Transverse colon (tissue), 4 donors: ENCODE measurements at regions not wholly inside any gene's neighbourhood (a gene's known extent, or its start where the extent isn't known, plus 50 kb on each side); places are given as distances from the start of the nearest gene placed in this dataset.
"Not testable (repeated sequence)": the region's sequence is repeated elsewhere in the genome, so short reads cannot be mapped to it uniquely, and the experiment has no call there.

ENCODE experiments used
- DNase-seq: peaks from one replicate; pipeline ENCODE4 v3.0.0-alpha.2; 2019
- H3K27ac ChIP-seq, 4 donors: fragments of 200-600 bp; sonication (generic); 2 replicates each; pipeline ENCODE4 v1.5.1; 2016 to 2018; ENCODE audit warnings: inconsistent platforms in 4 of 4
- H3K27me3 ChIP-seq: fragments of 200-600 bp; sonication (generic); 2 replicates; pipeline ENCODE4 v1.5.1; 2017; ENCODE audit warnings: inconsistent platforms
- H3K36me3 ChIP-seq, 4 donors: fragments of 200-600 bp; sonication (generic); 2 replicates each; pipeline ENCODE4 v1.5.1; 2017 to 2019; ENCODE audit warnings: inconsistent platforms in 4 of 4
- H3K4me1 ChIP-seq, 4 donors: fragments of 200-600 bp; sonication (generic); 2 replicates each; pipeline ENCODE4 v1.5.1; 2017 to 2020; ENCODE audit warnings: inconsistent platforms in 4 of 4
- H3K4me3 ChIP-seq, 4 donors: fragments of 200-600 bp; sonication (generic); 1 replicate in 1 of 4; 2 replicates in 3 of 4; pipeline versions ENCODE4 v1.5.1 to v1.6.1; 2017 to 2019; ENCODE audit warnings: inconsistent platforms in 4 of 4
- H3K9me3 ChIP-seq, 2 donors: fragments of 200-600 bp; sonication (generic); 2 replicates each; pipeline ENCODE4 v1.5.1; 2017 to 2019; ENCODE audit warnings: inconsistent platforms in 2 of 2
- CTCF ChIP-seq, 5 experiments: fragments of 200-600 bp in 3 of 5; fragments of 450-650 bp in 2 of 5; sonication (generic) in 3 of 5; IDR thresholded peaks; 1 replicate in 2 of 5; 2 replicates in 3 of 5; pipeline ENCODE4 v1.5.1; 2016 to 2017; ENCODE audit warnings: antibody characterized with exemption in 5 of 5, inconsistent platforms in 3 of 5, mild to moderate bottlenecking in 2 of 5, moderate library complexity in 1 of 5
- EP300 ChIP-seq: sonication (generic); formaldehyde crosslinking; IDR thresholded peaks from one replicate; pipeline ENCODE4 v1.6.1; 2017; ENCODE audit warnings: antibody characterized with exemption, low read depth
- POLR2A ChIP-seq: fragments of 450-650 bp; IDR thresholded peaks from one replicate; pipeline ENCODE4 v1.6.1; 2016; ENCODE audit warnings: antibody characterized with exemption, mild to moderate bottlenecking, moderate library complexity
- POLR2AphosphoS5 ChIP-seq, 3 donors: sonication (generic); formaldehyde crosslinking; IDR thresholded peaks; one replicate each; pipeline ENCODE4 v1.6.1; 2016; ENCODE audit warnings: antibody characterized with exemption in 3 of 3
- WGBS, 2 donors: methylation state at CpG; one replicate each; pipeline ENCODE4 v1.1.5; 2018; ENCODE audit warnings: low coverage in 1 of 2; 5-methylcytosine and 5-hydroxymethylcytosine counted together
- in situ Hi-C, 4 donors: fragments of 200-750 bp; cut with MboI; loops; one replicate each; pipeline versions ENCODE4 v1.15.0 to v1.15.1; 2017; ENCODE audit warnings: low sequenced_read_pairs in 3 of 4, low pct_ligation_motif_present in 1 of 4, low pct_unique_long_range_greater_than_20kb in 1 of 4
- intact Hi-C: fragments of 100-400 bp; cut with DNase I; formaldehyde crosslinking; loops from one replicate; pipeline ENCODE4 v1.15.1; 2023; ENCODE audit warnings: low total_unique reads

- no peaks in the 10 kb centered on the region for H3K9me3 ChIP-seq
- TF ChIP-seq CTCF (IDR thresholded peaks at IDR 0.05) (no peak), POLR2A (no peak), POLR2AphosphoS5 (IDR thresholded peaks at IDR 0.05) (no peak), EP300 (no peak)
- in situ Hi-C loops (no loop called here), intact Hi-C loops (no loop called here)
- no peak overlapping the region for H3K27ac ChIP-seq
- no peaks in the 10 kb centered on the region for H3K27me3 ChIP-seq
- no peak for DNase-seq
- 38 to 54% methylated on average over 4 of the region's 4 CpGs for WGBS, 2 donors
- H3K36me3 ChIP-seq = no peaks in the 10 kb centered on the region
- no peaks in the 10 kb centered on the region for H3K4me1 ChIP-seq
- H3K4me3 ChIP-seq = no peak overlapping the region
Observed at GRCh38 chr2:192416060-192416459, 221.3 kb upstream of the TMEFF2 start.

DNA sequence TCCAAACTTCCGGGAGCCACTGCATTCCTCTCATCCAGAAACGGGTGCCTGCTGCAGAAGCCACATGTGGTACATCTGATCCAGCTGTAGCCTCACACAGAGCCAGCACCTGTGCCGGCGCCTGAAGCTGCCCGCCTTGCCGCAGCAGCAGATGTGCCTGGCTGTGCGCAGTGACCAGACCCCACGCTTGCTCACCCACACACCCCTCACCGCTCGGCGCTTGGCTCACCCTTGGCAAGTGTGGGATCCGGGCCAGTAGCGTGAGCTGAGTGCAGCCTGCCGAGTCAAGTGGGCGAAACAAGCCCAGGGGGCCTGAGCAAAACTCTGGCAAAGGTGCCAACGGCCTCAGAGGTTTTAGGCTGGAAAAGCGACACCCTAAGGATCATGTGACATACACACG is 220.1 kb upstream of the TMEFF2 start:
- no peak overlapping the region for H3K27ac ChIP-seq
- intact Hi-C loops (no loop called here), in situ Hi-C loops (no loop called here)
- 84% methylated on average over 18 of the region's 18 CpGs; no CpG with 5 or more reads in 1 of the 2 donors for WGBS, 2 donors
- TF ChIP-seq POLR2A = no peak
- no peak for TF ChIP-seq CTCF (IDR thresholded peaks at IDR 0.05)
- TF ChIP-seq POLR2AphosphoS5 (IDR thresholded peaks at IDR 0.05) = no peak
- TF ChIP-seq EP300 = no peak
- no peaks in the 10 kb centered on the region for H3K4me1 ChIP-seq
- H3K36me3 ChIP-seq = no peaks in the 10 kb centered on the region
- no peaks in the 10 kb centered on the region for H3K9me3 ChIP-seq
- no peak for DNase-seq
- no peaks in the 10 kb centered on the region for H3K27me3 ChIP-seq
- no peak overlapping the region for H3K4me3 ChIP-seq

DNA sequence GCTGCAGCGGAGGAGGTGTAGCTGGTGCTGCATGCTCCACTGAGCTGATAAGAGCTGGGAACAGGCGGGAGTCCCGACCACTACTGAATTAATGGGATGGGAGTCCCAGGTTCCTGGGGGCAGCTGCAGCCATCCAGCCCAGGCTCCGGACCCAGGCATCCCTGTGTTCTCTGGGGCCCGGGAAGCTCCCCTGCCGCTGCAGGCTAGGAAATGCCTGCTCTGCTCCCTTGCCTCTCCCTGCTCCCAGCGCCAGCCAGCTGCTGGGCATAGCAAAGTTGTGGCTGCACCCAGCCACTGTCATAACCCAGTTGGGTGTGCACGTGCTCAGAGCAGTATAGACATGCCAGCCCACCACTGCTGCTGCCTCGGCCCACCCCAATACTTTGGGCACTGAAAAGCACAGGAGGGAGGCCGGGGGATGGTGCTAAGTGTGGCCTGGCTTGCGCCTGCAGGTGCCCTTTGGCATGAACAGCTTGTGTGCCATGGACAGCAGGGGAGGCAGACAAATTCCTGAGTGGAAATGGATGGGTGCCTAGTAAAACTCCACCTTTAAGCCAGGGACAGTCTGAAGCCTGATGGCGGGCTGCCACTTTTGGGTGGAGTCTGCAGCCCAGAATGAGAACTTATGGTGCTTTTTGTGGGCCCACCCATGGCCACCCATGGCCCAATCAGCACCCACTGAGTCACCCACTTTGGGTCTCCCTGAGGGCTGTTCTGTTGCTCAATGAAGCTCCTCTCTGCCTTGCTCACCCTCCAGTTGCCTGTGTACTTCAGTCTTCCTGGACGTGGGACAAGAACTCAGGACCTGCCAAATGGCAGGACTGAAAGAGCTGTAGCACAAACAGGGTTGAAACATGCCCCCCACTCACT is 219.3 kb upstream of the TMEFF2 start:
- no peak for DNase-seq

GRCh38 chr2:192412866-192413265 is 218.1 kb upstream of the TMEFF2 start:
- H3K9me3 ChIP-seq, intact Hi-C loops, DNase-seq, H3K4me1 ChIP-seq, H3K27ac ChIP-seq, H3K27me3 ChIP-seq, H3K36me3 ChIP-seq, H3K4me3 ChIP-seq, in situ Hi-C loops: not testable (repeated sequence)
- 80 to 89% methylated on average over 7 to 10 of the region's 10 CpGs for WGBS, 2 donors

More for the DNA sequence above, 219.3 kb upstream of the TMEFF2 start:
- Histone ChIP-seq H3K9me3 (no peaks in the 10 kb centered on the region), H3K36me3 (no peaks in the 10 kb centered on the region), H3K4me1 (no peaks in the 10 kb centered on the region), H3K4me3 (no peak overlapping the region), H3K27ac (no peak overlapping the region), H3K27me3 (no peaks in the 10 kb centered on the region)
- TF ChIP-seq POLR2A = no peak
- TF ChIP-seq CTCF (IDR thresholded peaks at IDR 0.05) = no peak
- no peak for TF ChIP-seq POLR2AphosphoS5 (IDR thresholded peaks at IDR 0.05)
- TF ChIP-seq EP300 = no peak
- intact Hi-C loops = no loop called here
- in situ Hi-C loops = no loop called here
- 91% methylated on average over 13 of the region's 13 CpGs; no CpG with 5 or more reads in 1 of the 2 donors for WGBS, 2 donors

GRCh38 chr2:192412394-192412793 is 217.7 kb upstream of the TMEFF2 start:
- Histone ChIP-seq H3K36me3 (no peaks in the 10 kb centered on the region), H3K27ac (no peak overlapping the region), H3K4me3 (no peak overlapping the region), H3K9me3 (no peaks in the 10 kb centered on the region), H3K27me3 (no peaks in the 10 kb centered on the region), H3K4me1 (no peaks in the 10 kb centered on the region)
- intact Hi-C loops (no loop called here), in situ Hi-C loops (no loop called here)
- TF ChIP-seq EP300 (no peak), CTCF (IDR thresholded peaks at IDR 0.05) (no peak), POLR2A (no peak), POLR2AphosphoS5 (IDR thresholded peaks at IDR 0.05) (no peak)
- DNase-seq = no peak
